Trophoblast cell (in vitro differentiated cells and primary cell): ENCODE measurements at regions not wholly inside any gene's neighbourhood (a gene's known extent, or its start where the extent isn't known, plus 50 kb on each side); places are given as distances from the start of the nearest gene placed in this dataset.
"Not testable (repeated sequence)": the region's sequence is repeated elsewhere in the genome, so short reads cannot be mapped to it uniquely, and the experiment has no call there.

ENCODE experiments used
- DNase-seq, 2 donors: peaks; one replicate each; pipeline ENCODE4 v3.0.0-alpha.2; 2016
- H2AFZ ChIP-seq: 2 replicates; pipeline ENCODE4 v1.6.1; 2013; ENCODE audit warnings: low read length, moderate library complexity, mild to moderate bottlenecking; ENCODE audit not compliant: insufficient read depth, poor library complexity
- H2AK5ac ChIP-seq: 2 replicates; pipeline ENCODE4 v1.6.1; 2013; ENCODE audit warnings: mild to moderate bottlenecking, low read length
- H2BK120ac ChIP-seq: 2 replicates; pipeline ENCODE4 v1.6.1; 2013; ENCODE audit warnings: low read length, mild to moderate bottlenecking, moderate library complexity; ENCODE audit not compliant: insufficient read depth, poor library complexity
- H2BK12ac ChIP-seq: 2 replicates; pipeline ENCODE4 v1.6.1; 2013; ENCODE audit warnings: mild to moderate bottlenecking, low read length, moderate library complexity
- H2BK5ac ChIP-seq: 2 replicates; pipeline ENCODE4 v1.6.1; 2013; ENCODE audit warnings: low read length, low read depth, moderate library complexity, mild to moderate bottlenecking; ENCODE audit not compliant: poor library complexity
- H3K14ac ChIP-seq: 2 replicates; pipeline ENCODE4 v1.6.1; 2013; ENCODE audit warnings: mild to moderate bottlenecking, low read length
- H3K18ac ChIP-seq: 2 replicates; pipeline ENCODE4 v1.6.1; 2013; ENCODE audit warnings: mild to moderate bottlenecking, low read length
- H3K23ac ChIP-seq: 2 replicates; pipeline ENCODE4 v1.6.1; 2013; ENCODE audit warnings: low read length
- H3K27ac ChIP-seq: 2 replicates; pipeline ENCODE4 v1.5.1; 2013; ENCODE audit warnings: low read depth, mild to moderate bottlenecking, inconsistent platforms, low read length, moderate library complexity
- H3K27me3 ChIP-seq: 2 replicates; pipeline ENCODE4 v1.6.1; 2013; ENCODE audit warnings: inconsistent platforms, mild to moderate bottlenecking, low read length, moderate library complexity; ENCODE audit not compliant: insufficient read depth
- H3K36me3 ChIP-seq, 2 experiments: 1 replicate in 1 of 2; 2 replicates in 1 of 2; pipeline ENCODE4 v1.6.1; 2013; ENCODE audit warnings: low read length in 2 of 2, mild to moderate bottlenecking in 2 of 2, moderate library complexity in 1 of 2; ENCODE audit not compliant: insufficient read depth in 2 of 2, control insufficient read depth in 1 of 2
- H3K4ac ChIP-seq: 2 replicates; pipeline ENCODE4 v1.6.1; 2013; ENCODE audit warnings: low read depth, mild to moderate bottlenecking, low read length, moderate library complexity
- H3K4me1 ChIP-seq, 2 experiments: 1 replicate in 1 of 2; 2 replicates in 1 of 2; pipeline ENCODE4 v1.6.1; 2013; ENCODE audit warnings: low read length in 2 of 2, mild to moderate bottlenecking in 2 of 2, moderate library complexity in 1 of 2; ENCODE audit not compliant: insufficient read depth in 2 of 2, control insufficient read depth in 1 of 2
- H3K4me2 ChIP-seq: 2 replicates; pipeline ENCODE4 v1.6.1; 2013; ENCODE audit warnings: inconsistent platforms, mild to moderate bottlenecking, low read length, moderate library complexity
- H3K4me3 ChIP-seq: 2 replicates; pipeline ENCODE4 v1.5.1; 2013; ENCODE audit warnings: mild to moderate bottlenecking, low read depth, low read length, inconsistent platforms
- H3K79me1 ChIP-seq: one replicate; pipeline ENCODE4 v1.6.1; 2013; ENCODE audit warnings: low read length
- H3K79me2 ChIP-seq: 2 replicates; pipeline ENCODE4 v1.6.1; 2013; ENCODE audit warnings: low read length, mild to moderate bottlenecking; ENCODE audit not compliant: control insufficient read depth, insufficient read depth, poor library complexity
- H3K9ac ChIP-seq: 2 replicates; pipeline ENCODE4 v1.6.1; 2013; ENCODE audit warnings: mild to moderate bottlenecking, low read length
- H3K9me3 ChIP-seq: 2 replicates; pipeline ENCODE4 v1.6.1; 2013; ENCODE audit warnings: low read depth, mild to moderate bottlenecking, control low read depth, inconsistent platforms, low read length; ENCODE audit not compliant: insufficient read depth
- H4K12ac ChIP-seq: 2 replicates; pipeline ENCODE4 v1.6.1; 2013; ENCODE audit warnings: low read depth, mild to moderate bottlenecking, low read length, moderate library complexity
- H4K8ac ChIP-seq: 2 replicates; pipeline ENCODE4 v1.6.1; 2013; ENCODE audit warnings: low read depth, mild to moderate bottlenecking, low read length, moderate library complexity
- H4K91ac ChIP-seq: one replicate; pipeline ENCODE4 v1.6.1; 2013; ENCODE audit warnings: low read depth, mild to moderate bottlenecking, low read length, moderate library complexity
- WGBS: extraction: QIAGEN DNeasy Blood & Tissue Kit; methylation state at CpG from one replicate; pipeline ENCODE4 v1.1.7; 2013; ENCODE audit warnings: missing lambda C conversion rate; ENCODE audit not compliant: insufficient read length, insufficient coverage; ENCODE audit errors: extremely low coverage; 5-methylcytosine and 5-hydroxymethylcytosine counted together

DNA sequence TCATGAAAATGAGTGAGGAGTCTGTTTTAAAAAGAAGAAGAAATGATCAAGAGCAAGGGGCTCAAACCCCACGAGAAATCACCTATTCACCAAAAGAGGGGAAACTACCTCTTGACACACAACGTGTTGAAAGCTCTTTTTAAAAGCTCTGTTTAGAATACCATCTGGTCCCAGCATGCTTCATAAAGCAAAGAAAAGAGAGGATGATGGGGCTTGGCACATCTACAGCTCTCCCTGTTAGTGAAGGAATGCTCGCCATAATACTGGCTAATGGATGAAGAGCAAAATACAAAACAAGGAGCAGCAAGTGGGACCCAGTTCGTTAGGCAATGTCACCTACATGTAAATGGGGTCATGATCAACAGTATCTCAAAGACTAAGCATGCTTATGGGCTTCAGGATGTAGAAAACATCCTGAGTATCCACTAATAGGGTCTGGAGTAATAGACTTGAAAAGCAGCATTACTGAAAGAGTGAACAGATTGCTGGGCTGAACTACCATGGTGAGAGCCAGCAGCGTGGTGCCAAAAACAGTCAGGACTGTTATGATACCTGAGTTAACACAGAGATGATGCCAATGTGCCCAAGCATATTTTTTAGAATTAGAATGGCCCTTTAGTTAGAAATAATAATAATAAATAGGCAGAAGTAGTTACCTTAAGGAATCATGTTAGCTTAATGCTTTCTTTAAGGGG, 159.7 kb upstream of the POU1F1 start:
- H3K9ac ChIP-seq, result no peak overlapping the region
- H4K8ac ChIP-seq, result no peak overlapping the region
- no peak overlapping the region for H2BK120ac ChIP-seq
- H2AFZ ChIP-seq, result no peak overlapping the region
- H3K27ac ChIP-seq, result no peak overlapping the region
- no peaks in the 10 kb centered on the region for H3K27me3 ChIP-seq
- no peak overlapping the region for H3K14ac ChIP-seq
- H2BK5ac ChIP-seq, result no peak overlapping the region
- no peak overlapping the region for H2AK5ac ChIP-seq
- no peaks in the 10 kb centered on the region for H3K9me3 ChIP-seq
- H3K18ac ChIP-seq, result no peak overlapping the region
- H3K4me1 ChIP-seq, result peaks cover 0 to 3% of the 10 kb centered on the region in 2 experiments
- H4K12ac ChIP-seq, result no peak overlapping the region
- WGBS, result no CpG with 5 or more reads among the region's 5 CpGs
- H2BK12ac ChIP-seq, result no peak overlapping the region
- H4K91ac ChIP-seq, result no peak overlapping the region
- no peak overlapping the region for H3K4ac ChIP-seq
- no peaks in the 10 kb centered on the region for H3K36me3 ChIP-seq
- no peak overlapping the region for H3K4me2 ChIP-seq
- no peaks in the 10 kb centered on the region for H3K79me2 ChIP-seq
- no peak overlapping the region for H3K4me3 ChIP-seq
- no peak overlapping the region for H3K23ac ChIP-seq
- peak in 1 of 2 donors; percentile 3 for DNase-seq
- H3K79me1 ChIP-seq, result no peaks in the 10 kb centered on the region

DNA sequence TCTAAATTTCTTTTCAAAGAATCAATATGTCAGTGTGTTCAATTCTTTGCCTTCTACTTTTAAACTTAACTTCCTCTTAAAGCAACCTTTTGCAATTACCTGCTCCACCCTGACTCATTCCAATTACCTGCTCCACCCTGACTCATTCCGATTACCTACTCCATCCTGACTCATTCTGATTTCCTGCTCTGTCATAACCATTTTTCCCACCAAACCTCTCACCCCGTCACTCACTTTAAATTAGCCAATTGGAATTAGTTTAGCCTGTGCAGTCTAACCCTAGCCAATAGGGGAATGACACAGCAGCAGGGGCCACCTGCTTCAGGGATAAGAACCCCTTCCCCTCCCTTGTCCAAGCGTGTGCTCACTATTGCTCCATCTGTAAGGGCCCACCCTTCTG, 157.1 kb upstream of the POU1F1 start:
- not testable (repeated sequence) for H3K4me2 ChIP-seq, H2BK12ac ChIP-seq, H3K27ac ChIP-seq, H2BK120ac ChIP-seq, H4K91ac ChIP-seq, H2AFZ ChIP-seq, H3K27me3 ChIP-seq, H3K4ac ChIP-seq, H3K4me3 ChIP-seq, H3K36me3 ChIP-seq, H3K18ac ChIP-seq, H2BK5ac ChIP-seq, H3K9ac ChIP-seq, H3K14ac ChIP-seq, H4K12ac ChIP-seq, H3K23ac ChIP-seq, H4K8ac ChIP-seq, H2AK5ac ChIP-seq, H3K79me2 ChIP-seq, H3K4me1 ChIP-seq, H3K9me3 ChIP-seq, H3K79me1 ChIP-seq
- 100% methylated on average over 1 of the region's 3 CpGs for WGBS
- peak; percentile 11 to 34 for DNase-seq

DNA sequence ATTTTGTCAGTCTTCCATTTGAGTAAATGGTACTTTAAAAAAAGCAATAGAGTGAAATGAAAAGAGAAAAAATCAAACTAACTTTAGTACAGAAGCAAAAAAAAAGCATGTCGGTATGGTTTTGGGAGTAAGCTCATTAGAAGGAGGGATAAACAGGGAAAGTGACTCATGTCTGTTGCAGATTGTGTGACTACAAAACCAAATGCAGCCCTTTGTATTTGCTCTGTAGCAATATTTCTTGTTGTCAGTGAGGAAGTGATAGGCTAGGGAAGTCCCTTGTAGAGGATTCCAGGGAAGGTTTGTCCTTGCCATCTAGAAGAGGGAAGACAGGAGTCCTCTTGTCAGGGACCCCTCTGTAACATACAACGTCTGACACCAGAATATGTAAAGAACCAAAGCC, 150.5 kb upstream of the POU1F1 start:
- Histone ChIP-seq H3K79me1 (no peaks in the 10 kb centered on the region), H3K4me1 (no peaks in the 10 kb centered on the region), H3K36me3 (no peaks in the 10 kb centered on the region), H3K18ac (no peak overlapping the region), H4K8ac (no peak overlapping the region), H3K4me2 (no peak overlapping the region), H3K4ac (no peak overlapping the region), H3K23ac (no peak overlapping the region), H2BK120ac (no peak overlapping the region), H3K14ac (no peak overlapping the region), H2AFZ (no peak overlapping the region), H3K9me3 (no peaks in the 10 kb centered on the region), H2BK5ac (no peak overlapping the region), H3K4me3 (no peak overlapping the region), H3K27ac (no peak overlapping the region), H4K12ac (no peak overlapping the region), H3K27me3 (no peaks in the 10 kb centered on the region), H4K91ac (no peak overlapping the region), H2BK12ac (no peak overlapping the region), H3K9ac (no peak overlapping the region), H2AK5ac (no peak overlapping the region), H3K79me2 (no peaks in the 10 kb centered on the region)
- DNase-seq, result no peak
- no CpG with 5 or more reads among the region's 2 CpGs for WGBS

DNA sequence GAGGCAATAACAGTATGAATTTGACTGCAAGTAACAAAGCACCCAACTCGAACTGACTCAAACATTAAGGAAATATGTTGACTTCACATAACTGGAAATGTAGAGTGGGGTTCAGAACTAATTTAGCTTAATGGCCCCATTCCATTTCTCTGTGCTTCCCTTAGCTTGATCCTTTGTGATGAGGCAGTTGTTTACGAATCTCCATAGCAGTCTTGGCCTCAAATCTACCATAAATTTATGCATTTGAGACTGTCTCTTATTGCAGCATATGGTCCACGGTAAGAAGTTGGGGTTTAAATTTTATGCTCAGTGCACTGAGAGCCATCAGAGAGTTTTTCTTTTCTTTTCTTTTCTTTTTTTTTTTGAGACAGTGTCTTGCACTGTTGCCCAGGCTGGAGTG, 148.7 kb upstream of the POU1F1 start:
- H3K23ac ChIP-seq, result no peak overlapping the region
- H3K9ac ChIP-seq, result no peak overlapping the region
- no peak overlapping the region for H4K91ac ChIP-seq
- H4K8ac ChIP-seq, result no peak overlapping the region
- no peak overlapping the region for H2AK5ac ChIP-seq
- H3K79me1 ChIP-seq, result no peaks in the 10 kb centered on the region
- H3K4me1 ChIP-seq, result no peaks in the 10 kb centered on the region
- H3K4me3 ChIP-seq, result no peak overlapping the region
- H2BK12ac ChIP-seq, result no peak overlapping the region
- H3K27ac ChIP-seq, result no peak overlapping the region
- no peaks in the 10 kb centered on the region for H3K9me3 ChIP-seq
- H3K79me2 ChIP-seq, result no peaks in the 10 kb centered on the region
- no peak for DNase-seq
- WGBS, result no CpG with 5 or more reads among the region's 3 CpGs
- H4K12ac ChIP-seq, result no peak overlapping the region
- H2BK120ac ChIP-seq, result no peak overlapping the region
- no peak overlapping the region for H3K4me2 ChIP-seq
- H3K18ac ChIP-seq, result no peak overlapping the region
- H3K4ac ChIP-seq, result no peak overlapping the region
- no peaks in the 10 kb centered on the region for H3K27me3 ChIP-seq
- H3K14ac ChIP-seq, result no peak overlapping the region
- no peak overlapping the region for H2BK5ac ChIP-seq
- H3K36me3 ChIP-seq, result no peaks in the 10 kb centered on the region
- H2AFZ ChIP-seq, result no peak overlapping the region
